ENCODE measurements at regions not wholly inside any gene's neighbourhood (a gene's known extent, or its start where the extent isn't known, plus 50 kb on each side); places are given as distances from the start of the nearest gene placed in this dataset.

DNA sequence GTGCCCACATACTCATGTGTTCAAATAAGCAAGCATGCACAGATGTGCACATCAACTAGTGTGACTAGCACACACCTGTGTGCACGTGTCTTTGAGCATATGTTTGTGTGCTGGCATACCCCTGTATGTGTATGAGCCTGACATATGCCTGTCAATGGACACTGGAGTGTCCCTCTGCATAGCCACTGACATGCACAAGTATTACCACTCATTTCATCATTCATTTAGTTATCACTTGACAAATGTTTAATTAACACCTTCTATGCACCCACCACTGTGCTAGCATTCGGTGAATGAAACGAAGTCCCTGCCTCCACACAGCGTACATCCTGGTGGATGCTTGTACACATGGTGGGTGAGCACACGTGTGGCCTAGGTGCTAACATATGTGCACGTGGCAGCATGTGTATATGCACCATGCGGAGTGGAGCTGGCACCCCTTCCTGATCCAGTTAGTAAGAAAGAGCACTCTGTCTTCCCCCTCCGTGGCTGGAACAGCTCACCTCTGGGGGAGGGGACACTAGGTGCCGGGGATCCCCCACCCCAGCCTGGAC, 112.0 kb downstream of the CHST1 start:
- H3K27ac ChIP-seq (ENCODE audit: poor library complexity, severe bottlenecking): no peak overlapping the region
- no peaks in the 10 kb centered on the region for H3K4me1 ChIP-seq (ENCODE audit: insufficient read depth, poor library complexity, severe bottlenecking)
- H3K9me3 ChIP-seq (ENCODE audit: severe bottlenecking): no peaks in the 10 kb centered on the region
- H3K4me3 ChIP-seq (ENCODE audit: severe bottlenecking): no peak overlapping the region
- no peaks in the 10 kb centered on the region for H3K36me3 ChIP-seq (ENCODE audit: low read depth)
- H3K27me3 ChIP-seq (ENCODE audit: insufficient read depth, poor library complexity, severe bottlenecking): no peaks in the 10 kb centered on the region
- no peak for ATAC-seq (ENCODE audit: low read depth)
- DNase-seq (ENCODE audit: low spot score): no peak
- TF ChIP-seq, protein P1, sequence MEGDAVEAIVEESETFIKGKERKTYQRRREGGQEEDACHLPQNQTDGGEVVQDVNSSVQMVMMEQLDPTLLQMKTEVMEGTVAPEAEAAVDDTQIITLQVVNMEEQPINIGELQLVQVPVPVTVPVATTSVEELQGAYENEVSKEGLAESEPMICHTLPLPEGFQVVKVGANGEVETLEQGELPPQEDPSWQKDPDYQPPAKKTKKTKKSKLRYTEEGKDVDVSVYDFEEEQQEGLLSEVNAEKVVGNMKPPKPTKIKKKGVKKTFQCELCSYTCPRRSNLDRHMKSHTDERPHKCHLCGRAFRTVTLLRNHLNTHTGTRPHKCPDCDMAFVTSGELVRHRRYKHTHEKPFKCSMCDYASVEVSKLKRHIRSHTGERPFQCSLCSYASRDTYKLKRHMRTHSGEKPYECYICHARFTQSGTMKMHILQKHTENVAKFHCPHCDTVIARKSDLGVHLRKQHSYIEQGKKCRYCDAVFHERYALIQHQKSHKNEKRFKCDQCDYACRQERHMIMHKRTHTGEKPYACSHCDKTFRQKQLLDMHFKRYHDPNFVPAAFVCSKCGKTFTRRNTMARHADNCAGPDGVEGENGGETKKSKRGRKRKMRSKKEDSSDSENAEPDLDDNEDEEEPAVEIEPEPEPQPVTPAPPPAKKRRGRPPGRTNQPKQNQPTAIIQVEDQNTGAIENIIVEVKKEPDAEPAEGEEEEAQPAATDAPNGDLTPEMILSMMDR (IDR thresholded peaks at IDR 0.05; ENCODE audit: poor library complexity, severe bottlenecking): no peak

- TF ChIP-seq, protein P1 (IDR thresholded peaks at IDR 0.05; ENCODE audit: poor library complexity, severe bottlenecking): no peak
- DNase-seq (ENCODE audit: low spot score) (no peak), ATAC-seq (ENCODE audit: low read depth) (no peak)
- Histone ChIP-seq H3K27ac (ENCODE audit: poor library complexity, severe bottlenecking) (no peak overlapping the region), H3K4me1 (ENCODE audit: insufficient read depth, poor library complexity, severe bottlenecking) (no peaks in the 10 kb centered on the region), H3K9me3 (ENCODE audit: severe bottlenecking) (no peaks in the 10 kb centered on the region), H3K4me3 (ENCODE audit: severe bottlenecking) (no peak overlapping the region), H3K36me3 (ENCODE audit: low read depth) (no peaks in the 10 kb centered on the region), H3K27me3 (ENCODE audit: insufficient read depth, poor library complexity, severe bottlenecking) (no peaks in the 10 kb centered on the region)
These were observed 114.2 kb downstream of the CHST1 start for GRCh38 chr11:45551191-45551713.

GRCh38 chr11:45549257-45549656, 116.2 kb downstream of the CHST1 start:
- no peaks in the 10 kb centered on the region for H3K27me3 ChIP-seq (ENCODE audit: insufficient read depth, poor library complexity, severe bottlenecking)
- TF ChIP-seq, protein P1 (IDR thresholded peaks at IDR 0.05; ENCODE audit: poor library complexity, severe bottlenecking): no peak
- no peaks in the 10 kb centered on the region for H3K36me3 ChIP-seq (ENCODE audit: low read depth)
- no peaks in the 10 kb centered on the region for H3K4me1 ChIP-seq (ENCODE audit: insufficient read depth, poor library complexity, severe bottlenecking)
- no peak for ATAC-seq (ENCODE audit: low read depth)
- no peak overlapping the region for H3K4me3 ChIP-seq (ENCODE audit: severe bottlenecking)
- DNase-seq (ENCODE audit: low spot score): no peak
- H3K9me3 ChIP-seq (ENCODE audit: severe bottlenecking): no peaks in the 10 kb centered on the region
- H3K27ac ChIP-seq (ENCODE audit: poor library complexity, severe bottlenecking): no peak overlapping the region

DNA sequence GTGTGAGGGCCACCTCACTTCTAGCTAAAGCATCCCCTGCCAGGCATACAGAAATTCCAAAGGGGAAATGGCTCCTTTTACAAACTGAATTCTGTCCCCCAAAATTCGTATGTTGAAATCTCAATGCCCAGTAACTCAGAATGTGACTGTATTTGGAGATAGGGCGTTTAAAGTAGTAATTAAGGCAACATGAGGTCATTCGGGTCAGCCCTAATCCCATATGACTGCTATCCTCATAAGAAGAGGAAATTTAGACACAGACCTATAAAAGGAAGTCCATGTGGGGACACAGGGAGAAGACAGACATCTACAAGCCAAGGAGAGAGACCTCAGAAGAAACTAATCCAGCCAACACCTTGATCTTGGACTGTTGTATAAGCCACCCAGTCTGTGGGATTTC, 119.1 kb downstream of the CHST1 start:
- TF ChIP-seq, protein P1 (IDR thresholded peaks at IDR 0.05; ENCODE audit: poor library complexity, severe bottlenecking): no peak
- Histone ChIP-seq H3K27me3 (ENCODE audit: insufficient read depth, poor library complexity, severe bottlenecking) (no peaks in the 10 kb centered on the region), H3K9me3 (ENCODE audit: severe bottlenecking) (no peaks in the 10 kb centered on the region), H3K4me3 (ENCODE audit: severe bottlenecking) (no peak overlapping the region), H3K27ac (ENCODE audit: poor library complexity, severe bottlenecking) (no peak overlapping the region), H3K4me1 (ENCODE audit: insufficient read depth, poor library complexity, severe bottlenecking) (no peaks in the 10 kb centered on the region), H3K36me3 (ENCODE audit: low read depth) (no peaks in the 10 kb centered on the region)
- no peak for ATAC-seq (ENCODE audit: low read depth)
- DNase-seq (ENCODE audit: low spot score): no peak

- TF ChIP-seq, protein P1 (IDR thresholded peaks at IDR 0.05; ENCODE audit: poor library complexity, severe bottlenecking): no peak
- Histone ChIP-seq H3K27ac (ENCODE audit: poor library complexity, severe bottlenecking) (no peak overlapping the region), H3K4me1 (ENCODE audit: insufficient read depth, poor library complexity, severe bottlenecking) (no peaks in the 10 kb centered on the region), H3K27me3 (ENCODE audit: insufficient read depth, poor library complexity, severe bottlenecking) (no peaks in the 10 kb centered on the region), H3K36me3 (ENCODE audit: low read depth) (no peaks in the 10 kb centered on the region), H3K4me3 (ENCODE audit: severe bottlenecking) (no peak overlapping the region), H3K9me3 (ENCODE audit: severe bottlenecking) (no peaks in the 10 kb centered on the region)
- ATAC-seq (ENCODE audit: low read depth) (no peak), DNase-seq (ENCODE audit: low spot score) (no peak)
These were observed 120.6 kb downstream of the CHST1 start for GRCh38 chr11:45544826-45545225.

Measured in RWPE2 (cell line).